GM13977 (cell line): ENCODE measurements at regions not wholly inside any gene's neighbourhood (a gene's known extent, or its start where the extent isn't known, plus 50 kb on each side); places are given as distances from the start of the nearest gene placed in this dataset.

Source experiments
- DNase-seq: peaks from one replicate; pipeline ENCODE4 v3.0.0; 2012; ENCODE audit warnings: low spot score
- in situ Hi-C: fragments of 300-500 bp; cut with MboI; formaldehyde crosslinking; loops from one replicate; pipeline ENCODE4 v1.12.0; 2022; ENCODE audit warnings: low sequenced_read_pairs, low pct_unique_long_range_greater_than_20kb, mixed read lengths, inconsistent platforms; ENCODE audit not compliant: unreplicated experiment
- TF ChIP-seq, protein P1 (sequence below): IDR thresholded peaks from 2 replicates; pipeline ENCODE4 v1.5.1; 2012; ENCODE audit warnings: mild to moderate bottlenecking, control low read depth; ENCODE audit not compliant: insufficient read depth; ENCODE audit errors: extremely low read depth, missing control alignments

DNA sequence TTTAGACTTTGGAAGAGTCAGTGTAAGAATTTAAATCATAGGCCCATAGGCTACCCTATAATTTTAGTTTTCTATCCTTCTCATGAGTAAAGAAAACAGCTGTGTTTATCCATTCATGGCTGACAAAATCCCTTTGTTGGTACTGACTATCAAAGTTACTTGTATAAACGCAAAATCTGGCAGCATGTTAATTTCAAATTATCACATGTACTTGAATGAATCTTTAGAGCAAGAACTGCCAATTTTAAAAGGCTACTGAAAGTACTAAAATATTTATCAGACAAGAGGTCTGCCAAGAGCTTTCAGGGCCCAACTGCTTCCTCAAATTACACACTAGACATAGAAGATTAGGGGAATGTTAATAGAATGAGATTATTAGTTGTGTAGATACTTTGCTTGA is 66.6 kb downstream of the MYL12B start:
- DNase-seq = no peak
- in situ Hi-C loops = no loop called here
- TF ChIP-seq, protein P1, sequence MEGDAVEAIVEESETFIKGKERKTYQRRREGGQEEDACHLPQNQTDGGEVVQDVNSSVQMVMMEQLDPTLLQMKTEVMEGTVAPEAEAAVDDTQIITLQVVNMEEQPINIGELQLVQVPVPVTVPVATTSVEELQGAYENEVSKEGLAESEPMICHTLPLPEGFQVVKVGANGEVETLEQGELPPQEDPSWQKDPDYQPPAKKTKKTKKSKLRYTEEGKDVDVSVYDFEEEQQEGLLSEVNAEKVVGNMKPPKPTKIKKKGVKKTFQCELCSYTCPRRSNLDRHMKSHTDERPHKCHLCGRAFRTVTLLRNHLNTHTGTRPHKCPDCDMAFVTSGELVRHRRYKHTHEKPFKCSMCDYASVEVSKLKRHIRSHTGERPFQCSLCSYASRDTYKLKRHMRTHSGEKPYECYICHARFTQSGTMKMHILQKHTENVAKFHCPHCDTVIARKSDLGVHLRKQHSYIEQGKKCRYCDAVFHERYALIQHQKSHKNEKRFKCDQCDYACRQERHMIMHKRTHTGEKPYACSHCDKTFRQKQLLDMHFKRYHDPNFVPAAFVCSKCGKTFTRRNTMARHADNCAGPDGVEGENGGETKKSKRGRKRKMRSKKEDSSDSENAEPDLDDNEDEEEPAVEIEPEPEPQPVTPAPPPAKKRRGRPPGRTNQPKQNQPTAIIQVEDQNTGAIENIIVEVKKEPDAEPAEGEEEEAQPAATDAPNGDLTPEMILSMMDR = no peak

DNA sequence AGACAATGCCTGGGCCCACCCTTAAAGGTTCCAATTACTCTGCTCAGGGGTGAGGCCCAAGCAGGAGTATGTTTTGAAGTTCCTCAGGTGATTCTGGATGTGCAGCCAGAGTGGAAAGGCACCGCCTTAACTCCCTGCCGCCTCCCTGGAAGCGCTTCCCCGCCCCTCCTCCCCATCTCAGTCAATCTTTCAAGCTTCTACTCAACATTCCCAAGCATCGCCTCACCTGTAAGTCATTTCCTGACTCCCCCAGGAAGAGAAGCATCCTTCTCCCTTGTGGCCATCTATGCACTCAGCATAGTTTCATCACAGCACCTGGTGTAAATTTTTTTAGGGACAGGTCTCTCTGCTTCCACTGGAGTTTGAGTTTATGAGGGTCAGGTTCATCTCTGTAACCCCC is 67.5 kb downstream of the MYL12B start:
- TF ChIP-seq, protein P1 = no peak
- in situ Hi-C loops = no loop called here
- no peak for DNase-seq

DNA sequence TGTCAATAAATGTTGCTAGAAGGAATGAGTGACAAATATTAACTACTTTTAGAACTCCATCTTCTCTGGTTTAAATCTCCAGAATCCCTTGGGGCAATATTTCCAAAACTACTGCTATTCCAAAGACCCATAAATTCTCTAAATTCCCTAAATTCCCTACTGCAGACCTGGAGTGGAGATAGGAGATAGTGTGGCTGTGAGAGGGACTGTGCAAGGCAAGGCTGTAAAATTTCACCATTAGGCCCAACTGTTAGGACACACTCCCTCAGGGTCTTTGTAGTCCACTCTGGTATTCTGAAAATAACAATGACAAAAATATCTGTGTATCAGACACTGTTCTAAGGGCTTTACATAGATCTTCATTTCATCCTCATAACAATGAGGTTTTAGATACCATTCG is 67.9 kb downstream of the MYL12B start:
- TF ChIP-seq, protein P1 = no peak
- in situ Hi-C loops = no loop called here

DNA sequence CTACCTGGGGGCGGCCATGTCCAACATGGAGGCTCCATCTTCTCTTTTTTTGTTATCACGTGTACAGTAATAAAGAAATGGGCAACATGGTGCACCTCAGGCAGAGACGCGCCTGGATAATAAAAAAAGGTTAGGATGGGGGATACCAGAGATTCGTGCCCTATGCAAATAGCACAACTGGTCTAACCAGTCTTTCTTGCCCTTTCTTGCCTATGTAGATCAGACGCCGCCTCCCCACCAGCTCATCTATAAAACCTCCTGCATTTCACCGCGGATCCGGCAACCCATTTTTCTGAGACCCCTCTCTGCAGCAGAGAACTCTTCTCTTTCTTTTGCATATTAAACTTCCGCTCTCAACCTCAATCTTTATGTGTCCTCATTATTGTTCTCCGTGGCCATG is 68.7 kb downstream of the MYL12B start:
- no peak for DNase-seq
- TF ChIP-seq, protein P1 = no peak
- in situ Hi-C loops = no loop called here

More for the DNA sequence above, 67.9 kb downstream of the MYL12B start:
- no peak for DNase-seq

DNA sequence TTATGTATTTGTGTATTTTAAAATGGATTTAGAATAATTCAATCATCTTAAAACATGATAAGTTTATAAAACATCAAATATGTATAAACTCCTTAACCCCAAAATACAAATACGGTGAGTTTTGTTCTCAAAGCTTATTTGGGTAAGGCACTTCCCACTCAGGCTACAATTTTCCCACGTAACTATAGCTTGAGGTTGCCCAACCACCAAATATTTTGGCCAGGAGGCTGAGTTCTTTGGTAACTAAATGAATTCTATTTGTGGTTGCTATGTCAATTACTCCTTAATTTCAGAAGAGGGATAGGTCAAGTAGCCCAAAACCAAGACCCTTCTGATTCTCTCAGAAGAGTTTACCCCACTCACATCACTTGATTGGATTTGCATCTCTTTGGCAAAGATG is 70.4 kb downstream of the MYL12B start:
- in situ Hi-C loops = no loop called here
- TF ChIP-seq, protein P1 = no peak

DNA sequence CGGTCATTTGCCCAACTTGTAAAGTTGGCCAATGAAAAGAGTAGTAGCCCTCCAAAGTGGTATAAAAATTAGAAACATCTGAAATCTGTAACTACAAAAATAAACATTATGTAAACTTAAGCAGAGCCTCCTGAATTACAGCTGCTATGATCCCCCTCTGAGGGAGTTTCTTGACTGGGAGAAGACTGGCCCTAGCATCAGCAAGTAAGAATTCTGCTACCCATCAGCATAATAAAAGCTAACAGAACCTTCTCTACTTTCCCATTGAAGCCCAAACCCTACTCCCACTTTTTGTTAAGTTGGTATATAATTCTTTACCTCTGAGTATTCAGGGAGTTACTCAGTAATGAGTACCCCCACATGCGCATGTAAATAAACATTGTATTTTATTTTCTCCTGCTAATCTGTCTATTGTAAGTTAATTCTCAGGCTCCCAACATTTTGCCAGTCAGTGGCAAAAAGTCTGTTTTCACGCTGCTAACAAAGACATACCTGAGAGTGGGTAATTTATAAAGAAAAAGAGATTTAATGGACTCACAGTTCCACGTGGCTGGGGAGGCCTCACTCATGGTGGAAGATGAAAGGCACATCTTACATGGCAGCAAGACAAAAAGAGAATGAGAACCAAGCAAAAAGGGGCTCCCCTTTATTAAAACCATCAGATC is 71.3 kb downstream of the MYL12B start:
- in situ Hi-C loops = no loop called here
- DNase-seq = no peak
- TF ChIP-seq, protein P1 = no peak

More for the DNA sequence above, 70.4 kb downstream of the MYL12B start:
- no peak for DNase-seq

DNA sequence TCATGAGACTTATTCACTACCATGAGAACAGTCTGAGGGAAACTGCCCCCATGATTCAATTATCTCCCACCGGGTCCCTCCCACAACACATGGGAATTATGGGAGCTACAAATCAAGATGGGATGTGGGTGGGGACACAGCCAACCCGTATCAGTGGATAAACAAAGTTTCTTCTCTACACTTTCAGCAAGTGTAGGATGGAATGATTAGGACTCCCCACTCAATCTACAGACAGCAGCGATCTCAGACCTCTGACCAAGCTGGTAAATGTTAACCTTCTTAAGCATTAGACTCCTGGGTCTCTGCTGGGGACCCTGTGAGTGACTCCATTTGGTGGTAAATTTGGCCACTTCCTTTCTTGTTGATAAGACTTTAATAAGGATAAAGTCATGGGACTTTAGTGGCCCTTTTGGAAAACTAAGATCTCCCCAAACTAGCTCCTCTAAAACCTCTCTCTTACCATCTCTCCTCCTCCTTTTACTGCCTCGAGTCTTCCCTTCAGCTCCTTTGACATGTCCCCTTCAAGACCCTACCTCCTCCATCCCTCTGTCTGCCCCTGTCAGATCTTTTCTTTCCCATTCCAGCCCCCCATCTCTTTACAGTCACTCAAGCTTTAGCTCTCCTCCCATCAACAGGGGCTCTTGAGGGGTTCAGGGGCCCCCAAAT is 71.9 kb downstream of the MYL12B start:
- DNase-seq = no peak
- in situ Hi-C loops = no loop called here
- TF ChIP-seq, protein P1 = no peak
